IMR-90 (cell line): ENCODE measurements at regions not wholly inside any gene's neighbourhood (a gene's known extent, or its start where the extent isn't known, plus 50 kb on each side); places are given as distances from the start of the nearest gene placed in this dataset.

Experiments
- ATAC-seq: fragments of 200-7000 bp; cut with Tn5 transposase; 2 replicates; pipeline ENCODE4 v1.9.1; 2020; ENCODE audit warnings: low read depth, mild to moderate bottlenecking, moderate library complexity
- BruUV-seq: library from RNA; stranded (reverse); fragments of 400-500 nt; replicated peaks from 2 replicates; lab custom pipeline; 2021; lab: Mats Ljungman, UMichigan
- CTCF ChIA-PET: fragments of 300-600 bp; formaldehyde crosslinking; extraction: SDS; loops from one replicate; lab custom pipeline; 2021; ENCODE audit warnings: antibody characterized with exemption; lab: Yijun Ruan, JAX
- POLR2A ChIA-PET: fragments of 300-600 bp; sonication (Branson Sonifier 250); formaldehyde crosslinking; loops from one replicate; lab custom pipeline; 2022; ENCODE audit warnings: antibody characterized with exemption; ENCODE audit not compliant: unreplicated experiment; lab: Charles Lee
- DNase-seq: peaks from one replicate; pipeline ENCODE4 v3.0.0; 2013
- H2AFZ ChIP-seq: replicated peaks from 2 replicates; pipeline ENCODE3; 2013; ENCODE audit warnings: low read length, mild to moderate bottlenecking; ENCODE audit not compliant: poor library complexity
- H2AK5ac ChIP-seq: 2 replicates; pipeline ENCODE4 v1.6.1; 2013; ENCODE audit warnings: low read depth, low read length, inconsistent platforms
- H2AK9ac ChIP-seq: replicated peaks from 2 replicates; pipeline ENCODE3; 2013; ENCODE audit warnings: mild to moderate bottlenecking, low read depth, low read length, moderate library complexity; ENCODE audit not compliant: poor library complexity
- H2BK120ac ChIP-seq: 2 replicates; pipeline ENCODE4 v1.6.1; 2013; ENCODE audit warnings: low read depth, low read length, inconsistent platforms
- H2BK15ac ChIP-seq: 3 replicates; pipeline ENCODE4 v1.6.1; 2013; ENCODE audit warnings: low read depth, low read length, inconsistent platforms
- H2BK20ac ChIP-seq: 2 replicates; pipeline ENCODE4 v1.6.1; 2013; ENCODE audit warnings: low read depth, mild to moderate bottlenecking, inconsistent platforms, low read length, moderate library complexity
- H2BK5ac ChIP-seq: 2 replicates; pipeline ENCODE4 v1.6.1; 2013; ENCODE audit warnings: mild to moderate bottlenecking, low read depth, low read length, inconsistent platforms; ENCODE audit not compliant: poor library complexity, severe bottlenecking
- H3K14ac ChIP-seq: replicated peaks from 2 replicates; pipeline ENCODE4 v1.6.1; 2013; ENCODE audit warnings: low read depth, low read length, inconsistent platforms
- H3K18ac ChIP-seq: 2 replicates; pipeline ENCODE4 v1.6.1; 2013; ENCODE audit warnings: low read depth, low read length, control low read depth
- H3K23ac ChIP-seq: 2 replicates; pipeline ENCODE4 v1.6.1; 2013; ENCODE audit warnings: low read depth, low read length, inconsistent platforms
- H3K27ac ChIP-seq: 2 replicates; pipeline ENCODE4 v1.5.1; 2013; ENCODE audit warnings: mild to moderate bottlenecking, control low read depth, low read length; ENCODE audit not compliant: insufficient read depth
- H3K27me3 ChIP-seq: 2 replicates; pipeline ENCODE4 v1.6.1; 2013; ENCODE audit warnings: low read length; ENCODE audit not compliant: control insufficient read depth, insufficient read depth
- H3K36me3 ChIP-seq: 2 replicates; pipeline ENCODE4 v1.6.1; 2013; ENCODE audit warnings: low read length, mixed read lengths; ENCODE audit not compliant: control insufficient read depth, insufficient read depth
- H3K4ac ChIP-seq: 2 replicates; pipeline ENCODE4 v1.6.1; 2013; ENCODE audit warnings: low read depth, low read length, inconsistent platforms
- H3K4me1 ChIP-seq: 2 replicates; pipeline ENCODE4 v1.6.1; 2013; ENCODE audit warnings: low read length, mixed read lengths; ENCODE audit not compliant: control insufficient read depth, insufficient read depth
- H3K4me2 ChIP-seq: 2 replicates; pipeline ENCODE4 v1.6.1; 2013; ENCODE audit warnings: low read depth, mild to moderate bottlenecking, control low read depth, low read length, moderate library complexity
- H3K4me3 ChIP-seq: 2 replicates; pipeline ENCODE4 v1.5.1; 2013; ENCODE audit warnings: low read depth, mild to moderate bottlenecking, control low read depth, low read length, moderate library complexity; ENCODE audit not compliant: insufficient read depth
- H3K56ac ChIP-seq: 2 replicates; pipeline ENCODE4 v1.6.1; 2013; ENCODE audit warnings: low read length, inconsistent platforms; ENCODE audit not compliant: insufficient read depth; ENCODE audit errors: extremely low read depth
- H3K79me1 ChIP-seq, 2 experiments: 2 replicates each; pipeline ENCODE4 v1.6.1; 2013; ENCODE audit warnings: low read length in 2 of 2, inconsistent platforms in 1 of 2, low read depth in 1 of 2
- H3K9ac ChIP-seq: 2 replicates; pipeline ENCODE4 v1.6.1; 2013; ENCODE audit warnings: low read depth, low read length, control low read depth
- H3K9me1 ChIP-seq: 2 replicates; pipeline ENCODE4 v1.6.1; 2013; ENCODE audit warnings: low read length, inconsistent platforms; ENCODE audit not compliant: insufficient read depth
- H3K9me3 ChIP-seq: 2 replicates; pipeline ENCODE4 v1.6.1; 2013; ENCODE audit warnings: low read length; ENCODE audit not compliant: control insufficient read depth, insufficient read depth
- H4K20me1 ChIP-seq: 2 replicates; pipeline ENCODE4 v1.6.1; 2013; ENCODE audit warnings: low read length, inconsistent platforms; ENCODE audit not compliant: insufficient read depth
- H4K5ac ChIP-seq: 2 replicates; pipeline ENCODE4 v1.6.1; 2013; ENCODE audit warnings: mild to moderate bottlenecking, low read depth, low read length, control low read depth
- H4K8ac ChIP-seq, 2 experiments: 2 replicates each; pipeline ENCODE4 v1.6.1; 2013; ENCODE audit warnings: low read depth in 2 of 2, low read length in 2 of 2, control low read depth in 1 of 2, inconsistent platforms in 1 of 2
- H4K91ac ChIP-seq: 2 replicates; pipeline ENCODE4 v1.6.1; 2013; ENCODE audit warnings: low read depth, low read length, inconsistent platforms; ENCODE audit not compliant: insufficient read depth
- CHD1 ChIP-seq: IDR thresholded peaks from 2 replicates; pipeline ENCODE4 v1.6.1; 2012; ENCODE audit warnings: low read depth, low read length, improper control_type of control experiment
- MAZ ChIP-seq: IDR thresholded peaks from 2 replicates; pipeline ENCODE4 v1.6.1; 2012; ENCODE audit warnings: low read depth, mild to moderate bottlenecking, low read length, improper control_type of control experiment, moderate library complexity, borderline replicate concordance
- POLR2A ChIP-seq: IDR thresholded peaks from 2 replicates; pipeline ENCODE4 v1.6.1; 2012; ENCODE audit warnings: mild to moderate bottlenecking, low read depth, low read length
- RAD21 ChIP-seq: IDR thresholded peaks from 2 replicates; pipeline ENCODE4 v1.6.1; 2012; ENCODE audit warnings: low read length, improper control_type of control experiment
- SMC3 ChIP-seq: fragments of 150-350 bp; IDR thresholded peaks from 2 replicates; pipeline ENCODE4 v1.6.1; 2016; ENCODE audit warnings: low read depth, mild to moderate bottlenecking, antibody characterized with exemption, low read length, moderate library complexity
- USF2 ChIP-seq: fragments of 150-350 bp; IDR thresholded peaks from 2 replicates; pipeline ENCODE4 v1.6.1; 2017; ENCODE audit warnings: mild to moderate bottlenecking, antibody characterized with exemption, low read length, low read depth
- WGBS, 2 experiments: methylation state at CpG; one replicate each; pipeline versions ENCODE4 v1.1.5 to v1.1.7; 2013; ENCODE audit warnings: missing lambda C conversion rate in 2 of 2; ENCODE audit not compliant: insufficient read length in 1 of 2; ENCODE audit errors: extremely low coverage in 2 of 2; 5-methylcytosine and 5-hydroxymethylcytosine counted together
- dilution Hi-C: fragments of 300-500 bp; cut with HindIII; formaldehyde crosslinking; loops from one replicate; pipeline ENCODE4 v1.14.3; 2018; ENCODE audit warnings: low sequenced_read_pairs; ENCODE audit not compliant: unreplicated experiment
- in situ Hi-C: fragments of 300-500 bp; cut with MboI; formaldehyde crosslinking; loops from 3 replicates; pipeline ENCODE4 v1.14.3; 2019; ENCODE audit warnings: low sequenced_read_pairs, inconsistent platforms, mixed read lengths
- intact Hi-C: fragments of 100-400 bp; cut with micrococcal nuclease; formaldehyde crosslinking; loops from 2 replicates; pipeline ENCODE4 v1.10.0; 2022

- DNase-seq (no peak), ATAC-seq (no peak)
- in situ Hi-C loops, result no loop called here
- Histone ChIP-seq H3K4ac (no peak overlapping the region), H3K9ac (no peak overlapping the region), H3K36me3 (no peaks in the 10 kb centered on the region), H3K9me1 (no peaks in the 10 kb centered on the region), H3K27me3 (no peaks in the 10 kb centered on the region), H3K27ac (no peak overlapping the region), H3K4me3 (no peak overlapping the region), H3K18ac (no peak overlapping the region), H3K14ac (no peak overlapping the region), H2AFZ (no peak overlapping the region), H2BK5ac (no peak overlapping the region), H2AK9ac (no peak overlapping the region), H3K79me1 (no peaks in the 10 kb centered on the region), H3K23ac (no peak overlapping the region), H3K9me3 (no peaks in the 10 kb centered on the region), H2AK5ac (no peak overlapping the region), H4K5ac (no peak overlapping the region), H4K91ac (no peak overlapping the region), H3K4me1 (no peaks in the 10 kb centered on the region), H3K56ac (no peak overlapping the region), H2BK20ac (no peak overlapping the region), H3K4me2 (no peak overlapping the region), H4K8ac (no peak overlapping the region), H2BK15ac (no peak overlapping the region), H4K20me1 (no peaks in the 10 kb centered on the region), H2BK120ac (no peak overlapping the region)
- TF ChIP-seq POLR2A (no peak), SMC3 (no peak), USF2 (no peak), RAD21 (no peak), CHD1 (no peak), MAZ (no peak)
- ChIA-PET POLR2A (no interaction called here), CTCF (no interaction called here)
- BruUV-seq, result no TSS peak
- intact Hi-C loops, result no loop called here
- dilution Hi-C loops, result no loop called here
- WGBS, 2 experiments, result 55% methylated on average over 6 of the region's 7 CpGs; no CpG with 5 or more reads in 1 of the 2 experiments
Measured at GRCh38 chr2:114076961-114077360, 187.1 kb downstream of the ACTR3 start.
